CD8-positive, alpha-beta memory T cell (primary cell): ENCODE measurements at regions not wholly inside any gene's neighbourhood (a gene's known extent, or its start where the extent isn't known, plus 50 kb on each side); places are given as distances from the start of the nearest gene placed in this dataset.
"Not testable (repeated sequence)": the region's sequence is repeated elsewhere in the genome, so short reads cannot be mapped to it uniquely, and the experiment has no call there.

ENCODE experiments used
- CTCF ChIA-PET: fragments of 350-600 bp; sonication (Branson Sonifier 250); formaldehyde crosslinking; loops from one replicate; lab custom pipeline; 2021; ENCODE audit warnings: antibody characterized with exemption; lab: Charles Lee
- POLR2A ChIA-PET: fragments of 350-600 bp; sonication (Branson Sonifier 250); formaldehyde crosslinking; loops from one replicate; lab custom pipeline; 2021; ENCODE audit warnings: antibody characterized with exemption; lab: Charles Lee
- DNase-seq, 5 donors: peaks; one replicate each; pipeline versions ENCODE4 v3.0.0 to v3.0.0-alpha.2; 2020 to 2022; ENCODE audit warnings: mixed read lengths in 1 of 5
- H3K27ac ChIP-seq: one replicate; pipeline ENCODE4 v1.7.0; 2013; ENCODE audit warnings: low read depth, mild to moderate bottlenecking, low read length, moderate library complexity
- H3K27me3 ChIP-seq: 2 replicates; pipeline ENCODE4 v1.7.0; 2013; ENCODE audit warnings: low read length, mild to moderate bottlenecking; ENCODE audit not compliant: insufficient read depth, poor library complexity, severe bottlenecking
- H3K36me3 ChIP-seq: 2 replicates; pipeline ENCODE4 v1.7.0; 2013; ENCODE audit warnings: mild to moderate bottlenecking, low read length, moderate library complexity; ENCODE audit not compliant: insufficient read depth
- H3K4me1 ChIP-seq: 2 replicates; pipeline ENCODE4 v1.7.0; 2013; ENCODE audit warnings: mild to moderate bottlenecking, low read length, moderate library complexity; ENCODE audit not compliant: insufficient read depth
- H3K4me3 ChIP-seq: 2 replicates; pipeline ENCODE4 v1.7.0; 2013; ENCODE audit warnings: mild to moderate bottlenecking, low read length
- H3K9me3 ChIP-seq: 2 replicates; pipeline ENCODE4 v1.7.0; 2013; ENCODE audit warnings: mild to moderate bottlenecking, low read length
- H3K27ac Mint-ChIP-seq, 8 donors: one replicate each; pipeline ENCODE4 v1.8.0; 2020 to 2021; ENCODE audit warnings: mixed read lengths in 8 of 8, mild to moderate bottlenecking in 6 of 8, inconsistent platforms in 3 of 8, moderate library complexity in 3 of 8
- H3K27me3 Mint-ChIP-seq, 2 donors: one replicate each; pipeline ENCODE4 v1.8.0; 2020 to 2021; ENCODE audit warnings: mixed read lengths in 2 of 2, mild to moderate bottlenecking in 1 of 2, moderate library complexity in 1 of 2
- H3K36me3 Mint-ChIP-seq, 3 donors: one replicate each; pipeline ENCODE4 v1.8.0; 2020 to 2021; ENCODE audit warnings: mixed read lengths in 3 of 3, inconsistent platforms in 1 of 3, mild to moderate bottlenecking in 1 of 3
- H3K4me1 Mint-ChIP-seq, 3 donors: one replicate each; pipeline ENCODE4 v1.8.0; 2020 to 2021; ENCODE audit warnings: mixed read lengths in 3 of 3, inconsistent platforms in 1 of 3, mild to moderate bottlenecking in 1 of 3
- H3K4me3 Mint-ChIP-seq, 7 donors: one replicate each; pipeline ENCODE4 v1.8.0; 2020 to 2021; ENCODE audit warnings: mixed read lengths in 7 of 7, mild to moderate bottlenecking in 6 of 7, moderate library complexity in 4 of 7, inconsistent platforms in 2 of 7
- H3K9me3 Mint-ChIP-seq, 5 donors: one replicate each; pipeline ENCODE4 v1.8.0; 2020 to 2022; ENCODE audit warnings: mixed read lengths in 5 of 5, mild to moderate bottlenecking in 3 of 5, moderate library complexity in 2 of 5, inconsistent platforms in 1 of 5

DNA sequence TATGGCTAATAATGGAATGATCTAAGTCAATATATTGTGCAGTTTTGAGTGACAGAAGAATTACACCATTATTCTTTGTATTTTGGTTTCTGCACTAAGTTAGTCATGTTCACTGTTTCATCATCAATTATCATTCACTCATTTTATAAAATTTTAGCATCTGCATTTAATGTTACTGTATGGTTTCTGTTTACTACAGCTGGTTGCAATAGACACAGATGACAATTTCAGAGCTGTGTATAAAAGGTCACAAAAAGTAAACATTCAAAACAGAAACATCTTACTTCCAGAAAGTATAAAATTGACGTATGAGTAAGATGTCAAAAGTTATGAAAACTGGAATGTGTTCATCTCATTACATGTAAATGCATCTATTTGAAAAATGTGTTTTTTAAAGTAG, 111.1 kb upstream of the GBE1 start:
- Mint-ChIP-seq H3K27me3 (no peaks in the 10 kb centered on the region), H3K4me3 (no peak overlapping the region), H3K36me3 (no peaks in the 10 kb centered on the region), H3K27ac (no peak overlapping the region), H3K9me3 (peaks cover 0 to 2% (median 0%) of the 10 kb centered on the region in 5 donors), H3K4me1 (no peaks in the 10 kb centered on the region)
- Histone ChIP-seq H3K27ac (no peak overlapping the region), H3K4me1 (no peaks in the 10 kb centered on the region), H3K36me3 (no peaks in the 10 kb centered on the region), H3K9me3 (no peaks in the 10 kb centered on the region), H3K27me3 (no peaks in the 10 kb centered on the region), H3K4me3 (no peak overlapping the region)
- CTCF ChIA-PET = no interaction called here
- POLR2A ChIA-PET = no interaction called here
- no peak for DNase-seq

- CTCF ChIA-PET = no interaction called here
Observed at GRCh38 chr3:81871358-81872155, 110.1 kb upstream of the GBE1 start.

GRCh38 chr3:81869382-81869781, 107.9 kb upstream of the GBE1 start:
- Histone ChIP-seq H3K4me3 (no peak overlapping the region), H3K27me3 (no peaks in the 10 kb centered on the region), H3K27ac (no peak overlapping the region), H3K9me3 (no peaks in the 10 kb centered on the region), H3K4me1 (no peaks in the 10 kb centered on the region), H3K36me3 (no peaks in the 10 kb centered on the region)
- no peak overlapping the region for H3K27ac Mint-ChIP-seq
- H3K36me3 Mint-ChIP-seq = no peaks in the 10 kb centered on the region
- DNase-seq = no peak
- CTCF ChIA-PET = no interaction called here
- POLR2A ChIA-PET = no interaction called here
- peaks cover 1 to 6% of the 10 kb centered on the region in 2 donors for H3K27me3 Mint-ChIP-seq
- no peaks in the 10 kb centered on the region for H3K4me1 Mint-ChIP-seq
- no peak overlapping the region for H3K4me3 Mint-ChIP-seq
- H3K9me3 Mint-ChIP-seq = no peaks in the 10 kb centered on the region

More at GRCh38 chr3:81871358-81872155, 110.1 kb upstream of the GBE1 start:
- no peaks in the 10 kb centered on the region for H3K36me3 Mint-ChIP-seq
- POLR2A ChIA-PET = no interaction called here
- Histone ChIP-seq H3K4me3 (no peak overlapping the region), H3K36me3 (no peaks in the 10 kb centered on the region), H3K27ac (no peak overlapping the region), H3K27me3 (no peaks in the 10 kb centered on the region), H3K4me1 (no peaks in the 10 kb centered on the region), H3K9me3 (no peaks in the 10 kb centered on the region)
- H3K4me3 Mint-ChIP-seq = no peak overlapping the region
- no peaks in the 10 kb centered on the region for H3K4me1 Mint-ChIP-seq
- H3K27ac Mint-ChIP-seq = no peak overlapping the region
- DNase-seq = no peak
- H3K27me3 Mint-ChIP-seq = peaks cover 0 to under 1% of the 10 kb centered on the region in 2 donors
- H3K9me3 Mint-ChIP-seq = peaks cover 0 to 2% (median 0%) of the 10 kb centered on the region in 5 donors

DNA sequence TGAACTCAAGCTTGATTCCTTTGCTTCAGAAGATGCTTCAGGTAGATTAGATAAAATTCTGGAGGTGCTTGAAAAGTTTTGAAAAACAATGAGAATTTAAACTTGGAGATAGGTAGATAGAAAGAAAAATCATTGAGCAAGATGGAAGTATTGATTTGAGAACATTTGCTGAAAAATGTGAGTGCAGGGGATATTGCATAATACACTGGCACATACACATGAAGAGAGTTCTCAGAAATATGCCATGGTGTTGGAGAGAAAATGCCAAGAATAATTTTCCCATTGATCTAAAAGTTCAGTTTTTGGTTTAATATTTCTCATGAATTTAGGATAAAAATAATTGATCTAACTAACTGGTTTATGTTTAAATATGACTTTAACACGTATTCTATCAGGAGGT, 107.2 kb upstream of the GBE1 start:
- DNase-seq = no peak
- Mint-ChIP-seq H3K36me3 (no peaks in the 10 kb centered on the region), H3K9me3 (peaks cover 0 to 3% (median 0%) of the 10 kb centered on the region in 5 donors), H3K27ac (no peak overlapping the region), H3K4me3 (no peak overlapping the region), H3K4me1 (no peaks in the 10 kb centered on the region), H3K27me3 (peaks cover 1 to 6% of the 10 kb centered on the region in 2 donors)
- Histone ChIP-seq H3K27me3 (no peaks in the 10 kb centered on the region), H3K36me3 (no peaks in the 10 kb centered on the region), H3K4me3 (no peak overlapping the region), H3K4me1 (no peaks in the 10 kb centered on the region), H3K9me3 (no peaks in the 10 kb centered on the region), H3K27ac (no peak overlapping the region)
- ChIA-PET CTCF (no interaction called here), POLR2A (no interaction called here)

DNA sequence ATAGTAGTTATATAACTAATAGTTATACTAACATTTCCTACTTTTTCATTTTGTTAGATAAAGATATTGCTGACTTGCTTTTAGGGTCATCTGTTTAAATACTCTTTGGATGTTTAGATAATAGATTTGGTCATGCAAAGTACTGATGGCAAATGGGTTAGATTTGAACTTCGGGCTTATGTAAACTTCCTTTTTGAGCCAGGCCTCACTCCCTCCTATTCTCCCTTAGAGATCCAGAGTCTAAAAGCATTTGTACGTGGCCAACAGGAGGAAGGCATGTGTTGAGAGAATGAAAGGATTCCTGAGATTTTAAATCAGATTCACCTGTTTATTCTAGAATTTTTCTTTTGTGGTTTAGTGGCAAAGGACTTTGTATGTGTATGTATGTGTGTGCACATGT, 106.4 kb upstream of the GBE1 start:
- Mint-ChIP-seq H3K4me1 (no peaks in the 10 kb centered on the region), H3K27me3 (peaks cover 1 to 6% of the 10 kb centered on the region in 2 donors), H3K27ac (no peak overlapping the region), H3K36me3 (no peaks in the 10 kb centered on the region), H3K4me3 (no peak overlapping the region), H3K9me3 (peaks cover 0 to 3% (median 0%) of the 10 kb centered on the region in 5 donors)
- ChIA-PET POLR2A (no interaction called here), CTCF (no interaction called here)
- no peak for DNase-seq
- Histone ChIP-seq H3K4me1 (no peaks in the 10 kb centered on the region), H3K9me3 (no peaks in the 10 kb centered on the region), H3K4me3 (no peak overlapping the region), H3K27me3 (no peaks in the 10 kb centered on the region), H3K36me3 (no peaks in the 10 kb centered on the region), H3K27ac (no peak overlapping the region)

DNA sequence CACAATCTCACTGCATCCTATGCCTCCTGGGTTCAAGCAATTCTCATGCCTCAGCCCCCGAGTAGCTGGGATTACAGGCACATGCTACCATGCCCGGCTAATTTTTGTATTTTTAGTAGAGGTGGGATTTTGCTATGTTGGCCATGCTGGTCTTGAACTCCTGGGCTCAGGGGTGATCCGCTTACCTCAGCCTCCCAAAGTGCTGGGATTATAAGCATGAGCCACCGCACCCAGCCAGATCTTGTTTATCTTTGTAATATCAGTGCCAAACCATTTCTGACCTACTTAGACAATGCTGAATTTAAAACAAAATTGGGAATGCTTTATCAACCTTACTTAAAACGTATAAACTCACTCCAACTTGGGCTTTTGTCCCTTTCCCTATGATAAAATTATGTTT, 103.7 kb upstream of the GBE1 start:
- H3K4me1 Mint-ChIP-seq, H3K9me3 ChIP-seq, H3K27ac ChIP-seq, CTCF ChIA-PET, POLR2A ChIA-PET, H3K9me3 Mint-ChIP-seq, DNase-seq, H3K27me3 ChIP-seq, H3K4me1 ChIP-seq, H3K4me3 Mint-ChIP-seq, H3K36me3 ChIP-seq, H3K4me3 ChIP-seq, H3K36me3 Mint-ChIP-seq, H3K27ac Mint-ChIP-seq: not testable (repeated sequence)
- peaks cover 1 to 12% of the 10 kb centered on the region in 2 donors for H3K27me3 Mint-ChIP-seq

DNA sequence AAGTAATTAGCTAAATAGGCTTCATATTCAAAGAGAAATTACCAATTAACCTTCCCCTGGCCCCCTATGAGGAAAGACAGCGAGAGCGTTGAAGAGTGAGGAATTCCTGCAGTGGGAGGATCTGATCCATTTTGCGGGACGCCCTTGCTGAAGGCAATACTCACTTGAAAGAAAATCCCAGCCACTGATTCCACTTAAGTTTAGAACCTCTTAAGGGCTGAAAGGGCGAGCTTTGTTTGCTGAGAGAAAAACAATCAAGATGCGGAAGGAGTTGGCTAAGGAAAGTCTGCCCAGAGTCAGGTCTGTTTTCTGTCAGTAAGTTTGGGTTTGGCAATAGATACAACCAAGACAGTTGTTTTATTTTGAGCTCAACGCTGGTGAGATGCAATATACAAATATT, 102.8 kb upstream of the GBE1 start:
- ChIA-PET POLR2A (no interaction called here), CTCF (no interaction called here)
- DNase-seq = no peak
- Histone ChIP-seq H3K4me1 (no peaks in the 10 kb centered on the region), H3K4me3 (no peak overlapping the region), H3K9me3 (no peaks in the 10 kb centered on the region), H3K27me3 (no peaks in the 10 kb centered on the region), H3K27ac (no peak overlapping the region), H3K36me3 (no peaks in the 10 kb centered on the region)
- H3K4me3 Mint-ChIP-seq = no peak overlapping the region
- peaks cover 1 to 12% of the 10 kb centered on the region in 2 donors for H3K27me3 Mint-ChIP-seq
- no peaks in the 10 kb centered on the region for H3K4me1 Mint-ChIP-seq
- H3K9me3 Mint-ChIP-seq = peaks cover 0 to 3% (median 0%) of the 10 kb centered on the region in 5 donors
- H3K36me3 Mint-ChIP-seq = no peaks in the 10 kb centered on the region
- no peak overlapping the region for H3K27ac Mint-ChIP-seq

GRCh38 chr3:81863756-81864155, 102.3 kb upstream of the GBE1 start:
- peaks cover 1 to 12% of the 10 kb centered on the region in 2 donors for H3K27me3 Mint-ChIP-seq
- POLR2A ChIA-PET = no interaction called here

More at GRCh38 chr3:81863756-81864155, 102.3 kb upstream of the GBE1 start:
- DNase-seq = no peak
- peaks cover 0 to 3% (median 0%) of the 10 kb centered on the region in 5 donors for H3K9me3 Mint-ChIP-seq
- no peaks in the 10 kb centered on the region for H3K4me1 ChIP-seq
- H3K4me3 ChIP-seq = no peak overlapping the region
- no peaks in the 10 kb centered on the region for H3K9me3 ChIP-seq
- no peaks in the 10 kb centered on the region for H3K27me3 ChIP-seq
- no peak overlapping the region for H3K27ac Mint-ChIP-seq
- no peaks in the 10 kb centered on the region for H3K36me3 Mint-ChIP-seq
- no peak overlapping the region for H3K4me3 Mint-ChIP-seq
- H3K27ac ChIP-seq = no peak overlapping the region
- H3K36me3 ChIP-seq = no peaks in the 10 kb centered on the region
- H3K4me1 Mint-ChIP-seq = no peaks in the 10 kb centered on the region
- CTCF ChIA-PET = no interaction called here
